Psoas muscle (tissue), 7 donors: ENCODE measurements at regions not wholly inside any gene's neighbourhood (a gene's known extent, or its start where the extent isn't known, plus 50 kb on each side); places are given as distances from the start of the nearest gene placed in this dataset.

Experiments
- ATAC-seq, 4 donors: fragments of 200-7000 bp; cut with Tn5 transposase; one replicate each; pipeline ENCODE4 v1.9.1; 2020; ENCODE audit warnings: moderate library complexity in 3 of 4, mild to moderate bottlenecking in 2 of 4
- DNase-seq, 2 donors: peaks; one replicate each; pipeline ENCODE4 v3.0.0-alpha.2; 2020
- H3K27ac ChIP-seq: fragments of 200-600 bp; one replicate; pipeline ENCODE4 v1.8.0; 2022
- H3K27me3 ChIP-seq, 3 donors: fragments of 200-600 bp in 1 of 3; one replicate each; pipeline versions ENCODE4 v1.6.1 to v1.8.0; 2013 to 2022; ENCODE audit warnings: low read length in 2 of 3, mild to moderate bottlenecking in 2 of 3, moderate library complexity in 1 of 3; ENCODE audit not compliant: insufficient read depth in 3 of 3
- H3K36me3 ChIP-seq, 2 donors: fragments of 200-600 bp in 1 of 2; one replicate each; pipeline versions ENCODE4 v1.6.1 to v1.8.0; 2013 to 2022; ENCODE audit warnings: low read depth in 1 of 2, mild to moderate bottlenecking in 1 of 2, moderate library complexity in 1 of 2; ENCODE audit not compliant: insufficient read depth in 1 of 2
- H3K4me1 ChIP-seq: fragments of 200-600 bp; one replicate; pipeline ENCODE4 v1.8.0; 2022
- H3K4me3 ChIP-seq: fragments of 200-600 bp; one replicate; pipeline ENCODE4 v1.8.0; 2022; ENCODE audit warnings: mild to moderate bottlenecking
- H3K9me3 ChIP-seq: fragments of 200-600 bp; one replicate; pipeline ENCODE4 v1.8.0; 2022
- WGBS, 3 donors: extraction: QIAGEN DNeasy Blood & Tissue Kit; methylation state at CpG; one replicate each; pipeline versions ENCODE4 v1.1.6 to v1.1.7; 2013; 5-methylcytosine and 5-hydroxymethylcytosine counted together
- intact Hi-C, 2 donors: fragments of 100-400 bp; cut with DNase I; formaldehyde crosslinking; loops; one replicate each; pipeline versions ENCODE4 v1.11.0 to v1.14.2; 2022
- TF ChIP-seq, protein P1 (sequence below): fragments of 200-600 bp; IDR thresholded peaks from one replicate; pipeline ENCODE4 v1.8.0; 2022; ENCODE audit warnings: antibody characterized with exemption
- donor health status: healthy with polysubstance abuse.
- donor health status: DM: no; HTN: no; CAD: no; lungs with moderate emphysema.
- donor health status: Bipolar disorder and iron deficiency.
- donor health status: healthy.
- donor health status: DM: yes; HTN: yes; CAD: no.
- donor health status: DM: no; HTN: no; CAD: no.
- donor health status: DM: yes; HTN: yes; CAD: no.

DNA sequence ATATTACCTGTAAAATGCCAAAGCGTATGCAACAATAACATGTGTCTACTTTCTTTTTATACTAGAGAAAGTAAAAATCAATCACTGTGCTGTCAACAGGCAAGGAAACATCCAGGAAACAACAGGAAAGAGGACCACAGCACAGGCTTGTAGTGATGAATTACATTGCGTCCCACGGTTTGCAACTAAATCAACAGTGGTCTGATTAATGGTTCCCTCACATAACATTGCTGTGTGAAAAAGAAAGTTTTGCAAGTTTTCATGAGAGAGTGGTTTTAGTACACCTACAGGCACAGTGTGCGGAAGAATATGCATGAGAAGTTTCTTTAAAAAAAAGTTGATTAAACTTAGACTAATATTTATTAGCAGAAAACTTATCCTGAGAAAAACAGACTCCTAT, 329.5 kb upstream of the HSF2 start:
- DNase-seq (no peak), ATAC-seq (no peak)
- Histone ChIP-seq H3K27me3 (no peaks in the 10 kb centered on the region), H3K27ac (no peak overlapping the region), H3K9me3 (no peaks in the 10 kb centered on the region), H3K36me3 (no peaks in the 10 kb centered on the region), H3K4me3 (no peak overlapping the region), H3K4me1 (peaks cover 3% of the 10 kb centered on the region)
- 62 to 68% (median 67%) methylated on average over 4 of the region's 4 CpGs for WGBS, 3 donors
- intact Hi-C loops = no loop called here
- TF ChIP-seq, protein P1, sequence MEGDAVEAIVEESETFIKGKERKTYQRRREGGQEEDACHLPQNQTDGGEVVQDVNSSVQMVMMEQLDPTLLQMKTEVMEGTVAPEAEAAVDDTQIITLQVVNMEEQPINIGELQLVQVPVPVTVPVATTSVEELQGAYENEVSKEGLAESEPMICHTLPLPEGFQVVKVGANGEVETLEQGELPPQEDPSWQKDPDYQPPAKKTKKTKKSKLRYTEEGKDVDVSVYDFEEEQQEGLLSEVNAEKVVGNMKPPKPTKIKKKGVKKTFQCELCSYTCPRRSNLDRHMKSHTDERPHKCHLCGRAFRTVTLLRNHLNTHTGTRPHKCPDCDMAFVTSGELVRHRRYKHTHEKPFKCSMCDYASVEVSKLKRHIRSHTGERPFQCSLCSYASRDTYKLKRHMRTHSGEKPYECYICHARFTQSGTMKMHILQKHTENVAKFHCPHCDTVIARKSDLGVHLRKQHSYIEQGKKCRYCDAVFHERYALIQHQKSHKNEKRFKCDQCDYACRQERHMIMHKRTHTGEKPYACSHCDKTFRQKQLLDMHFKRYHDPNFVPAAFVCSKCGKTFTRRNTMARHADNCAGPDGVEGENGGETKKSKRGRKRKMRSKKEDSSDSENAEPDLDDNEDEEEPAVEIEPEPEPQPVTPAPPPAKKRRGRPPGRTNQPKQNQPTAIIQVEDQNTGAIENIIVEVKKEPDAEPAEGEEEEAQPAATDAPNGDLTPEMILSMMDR = no peak

DNA sequence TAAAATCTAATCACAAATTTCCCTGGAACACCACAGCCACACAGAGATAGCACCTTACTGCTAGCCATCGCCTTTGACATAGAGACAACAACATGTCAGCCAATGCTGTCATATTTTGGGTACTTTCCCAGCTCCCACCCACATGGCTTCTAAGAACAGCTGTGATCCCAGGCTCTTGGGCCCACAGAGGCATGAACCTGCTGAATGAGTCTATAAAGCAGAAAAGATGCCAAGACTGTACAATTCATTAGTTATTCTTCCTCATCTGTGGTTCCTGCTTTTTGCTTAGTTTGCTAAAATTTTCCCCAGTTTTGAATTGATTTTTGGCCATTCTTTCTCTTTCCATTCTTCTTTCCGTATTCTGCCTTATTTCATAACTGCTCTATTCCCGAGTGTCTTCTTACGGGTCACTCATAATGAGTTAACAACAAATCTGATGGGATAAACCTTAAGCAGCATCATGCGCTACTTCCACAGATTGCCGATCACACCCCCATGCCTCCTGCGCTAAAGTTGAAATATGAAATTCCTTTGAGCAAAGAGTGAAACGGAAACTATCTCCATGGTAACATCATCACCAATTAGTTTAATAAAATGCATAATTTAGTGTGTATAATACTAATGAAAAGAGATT, 327.3 kb upstream of the HSF2 start:
- no peak overlapping the region for H3K27ac ChIP-seq
- 60 to 71% (median 69%) methylated on average over 8 of the region's 8 CpGs for WGBS, 3 donors
- peaks cover 3% of the 10 kb centered on the region for H3K4me1 ChIP-seq
- intact Hi-C loops = no loop called here
- TF ChIP-seq, protein P1 = no peak
- H3K9me3 ChIP-seq = no peaks in the 10 kb centered on the region
- no peaks in the 10 kb centered on the region for H3K36me3 ChIP-seq
- no peaks in the 10 kb centered on the region for H3K27me3 ChIP-seq
- DNase-seq (no peak), ATAC-seq (no peak)
- H3K4me3 ChIP-seq = no peak overlapping the region

DNA sequence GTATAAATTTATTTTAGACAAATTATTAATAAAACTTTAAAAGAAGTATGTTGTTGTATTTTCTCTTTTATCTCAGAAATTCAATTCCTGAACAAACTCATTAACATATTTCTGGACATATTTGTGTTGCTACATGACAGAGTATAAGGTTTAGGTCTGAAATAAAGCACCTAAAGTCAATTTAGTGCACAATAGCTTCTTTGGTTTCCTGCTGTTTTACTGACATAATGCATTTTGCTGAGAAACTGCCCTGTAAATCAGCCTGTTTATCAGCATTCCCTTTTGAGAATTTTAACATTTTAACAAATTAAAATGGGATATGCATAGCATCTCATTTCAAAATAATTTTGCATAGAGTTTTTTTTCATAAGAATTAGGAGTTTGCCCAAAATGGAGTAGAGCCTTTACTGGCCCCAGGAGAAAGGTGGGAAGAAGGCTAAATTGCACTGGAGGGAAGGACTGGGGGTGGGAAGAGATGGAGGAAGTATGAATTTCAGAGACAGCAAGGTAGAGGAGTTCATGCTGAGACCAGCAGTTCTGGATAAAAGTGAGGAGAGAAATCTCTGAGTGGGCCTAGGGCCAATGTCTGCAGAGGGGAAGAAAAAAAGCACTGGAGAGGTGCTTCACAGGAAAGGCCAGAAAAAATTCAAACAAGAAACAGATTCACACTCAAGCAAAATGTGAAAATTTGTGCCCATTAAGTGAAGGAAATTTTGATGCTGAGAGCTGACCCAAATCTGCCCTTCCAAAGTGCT, 324.2 kb upstream of the HSF2 start:
- no peaks in the 10 kb centered on the region for H3K9me3 ChIP-seq
- H3K27ac ChIP-seq = no peak overlapping the region
- no peak for ATAC-seq
- no peaks in the 10 kb centered on the region for H3K27me3 ChIP-seq
- no peak overlapping the region for H3K4me3 ChIP-seq
- TF ChIP-seq, protein P1 = no peak
- H3K36me3 ChIP-seq = no peaks in the 10 kb centered on the region
- no peak for DNase-seq
- intact Hi-C loops = no loop called here
- H3K4me1 ChIP-seq = no peaks in the 10 kb centered on the region

DNA sequence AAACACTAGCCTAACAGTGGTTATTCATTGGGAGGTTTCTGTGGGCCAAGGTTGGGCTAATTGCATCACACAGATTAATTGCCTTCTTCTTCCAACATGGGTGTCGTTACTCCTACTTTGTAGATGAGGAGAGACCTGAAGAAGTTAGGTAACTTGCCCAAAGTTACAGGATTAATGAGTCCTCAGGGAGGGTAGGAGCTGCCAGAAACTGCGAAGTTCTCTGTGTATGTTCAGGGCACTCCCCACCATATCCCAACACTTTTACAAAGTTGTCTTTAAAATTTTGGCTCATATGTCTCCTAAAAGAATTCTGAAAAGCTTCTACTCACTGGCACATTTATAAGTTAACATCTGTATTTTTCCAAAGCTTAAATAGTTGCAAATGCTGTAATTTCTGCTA, 323.5 kb upstream of the HSF2 start:
- no peak overlapping the region for H3K4me3 ChIP-seq
- intact Hi-C loops = no loop called here
- H3K9me3 ChIP-seq = no peaks in the 10 kb centered on the region
- H3K36me3 ChIP-seq = no peaks in the 10 kb centered on the region
- no peak overlapping the region for H3K27ac ChIP-seq
- 38 to 58% (median 45%) methylated on average over 2 of the region's 2 CpGs for WGBS, 3 donors
- ATAC-seq = no peak
- TF ChIP-seq, protein P1 = no peak
- no peaks in the 10 kb centered on the region for H3K27me3 ChIP-seq
- no peaks in the 10 kb centered on the region for H3K4me1 ChIP-seq
- no peak for DNase-seq
